ENCODE measurements at regions not wholly inside any gene's neighbourhood (a gene's known extent, or its start where the extent isn't known, plus 50 kb on each side); places are given as distances from the start of the nearest gene placed in this dataset.

GRCh38 chr12:83335748-83336147 lies 649.0 kb downstream of the TMTC2 start:
- Histone ChIP-seq H3K36me3 (ENCODE audit: control insufficient read depth in 2 of 2, insufficient read depth in 1 of 2, low read length in 2 of 2) (no peaks in the 10 kb centered on the region), H3K9me3 (ENCODE audit: control insufficient read depth, insufficient read depth, low read depth, low read length) (no peaks in the 10 kb centered on the region), H3K27ac (ENCODE audit: extremely low read depth, low read depth, low read length) (no peak overlapping the region), H3K4me3 (ENCODE audit: low read depth, low read length) (no peak overlapping the region), H3K4me1 (ENCODE audit: control insufficient read depth, insufficient read depth, low read length) (no peaks in the 10 kb centered on the region)
- ChIA-PET CTCF (interaction anchor here (0.7 kb wide), 2 partner anchors 12 to 817 kb away, joined by 3 to 6 read pairs; no protein-coding TSS in a partner anchor), POLR2A (no interaction called here)
- TF ChIP-seq ZBTB8A (tag by site-specific recombination; IDR thresholded peaks at IDR 0.05) (no peak), ZNF211 (tag by site-specific recombination; IDR thresholded peaks at IDR 0.05; ENCODE audit: low read depth) (no peak), ZFP69B (tag by site-specific recombination; IDR thresholded peaks at IDR 0.05) (no peak), ZNF692 (tag by site-specific recombination; IDR thresholded peaks at IDR 0.05) (no peak), ZNF433 (tag by site-specific recombination; IDR thresholded peaks at IDR 0.05; ENCODE audit: low read depth) (no peak), TRIM28 (IDR thresholded peaks at IDR 0.05; ENCODE audit: borderline replicate concordance, low read length) (no peak), ZNF157 (tag by site-specific recombination; IDR thresholded peaks at IDR 0.05) (no peak), ZNF560 (tag by site-specific recombination; IDR thresholded peaks at IDR 0.05; ENCODE audit: borderline replicate concordance) (no peak), ZNF610 (tag by site-specific recombination; IDR thresholded peaks at IDR 0.05; ENCODE audit: borderline replicate concordance) (no peak), ZNF513 (tag by site-specific recombination; IDR thresholded peaks at IDR 0.05) (no peak), ZXDB (tag by site-specific recombination; IDR thresholded peaks at IDR 0.05) (no peak), ZNF16 (tag by site-specific recombination; IDR thresholded peaks at IDR 0.05; ENCODE audit: low read depth) (no peak), ZNF558 (tag by site-specific recombination; IDR thresholded peaks at IDR 0.05) (no peak), ZBTB7A (tag by site-specific recombination; IDR thresholded peaks at IDR 0.05; ENCODE audit: low read depth) (no peak), PRDM4 (tag by site-specific recombination; IDR thresholded peaks at IDR 0.05) (no peak), GFI1B (tag by site-specific recombination; IDR thresholded peaks at IDR 0.05) (no peak), ZSCAN5A (tag by site-specific recombination; IDR thresholded peaks at IDR 0.05) (no peak), ZNF214 (tag by site-specific recombination; IDR thresholded peaks at IDR 0.05; ENCODE audit: borderline replicate concordance) (no peak), EGR2 (tag by site-specific recombination; IDR thresholded peaks at IDR 0.05; ENCODE audit: low read depth) (no peak), OVOL3 (tag by site-specific recombination; IDR thresholded peaks at IDR 0.05) (no peak)

GRCh38 chr12:83326666-83327065 lies 640.0 kb downstream of the TMTC2 start:
- Histone ChIP-seq H3K9me3 (ENCODE audit: control insufficient read depth, insufficient read depth, low read depth, low read length) (no peaks in the 10 kb centered on the region), H3K4me3 (ENCODE audit: low read depth, low read length) (no peak overlapping the region), H3K27ac (ENCODE audit: extremely low read depth, low read depth, low read length) (no peak overlapping the region), H3K4me1 (ENCODE audit: control insufficient read depth, insufficient read depth, low read length) (no peaks in the 10 kb centered on the region), H3K36me3 (ENCODE audit: control insufficient read depth in 2 of 2, insufficient read depth in 1 of 2, low read length in 2 of 2) (no peaks in the 10 kb centered on the region)
- TF ChIP-seq ZBTB8A (tag by site-specific recombination; IDR thresholded peaks at IDR 0.05) (no peak), ZNF18 (tag by site-specific recombination; IDR thresholded peaks at IDR 0.05) (no peak), ZNF112 (tag by site-specific recombination; IDR thresholded peaks at IDR 0.05) (no peak)
- POLR2A ChIA-PET, result no interaction called here
- CTCF ChIA-PET, result interaction anchor here (1.0 kb wide), 1 partner anchor 8 kb away, joined by 3 read pairs; no protein-coding TSS in a partner anchor
